Erythroblast (primary cell): ENCODE measurements at regions not wholly inside any gene's neighbourhood (a gene's known extent, or its start where the extent isn't known, plus 50 kb on each side); places are given as distances from the start of the nearest gene placed in this dataset.

Source experiments
- GATA1 ChIP-seq: IDR thresholded peaks from 2 replicates; pipeline ENCODE4 v1.6.1; 2011; ENCODE audit warnings: low read depth, mild to moderate bottlenecking, control low read depth, low read length, moderate library complexity
- POLR2A ChIP-seq: IDR thresholded peaks from 2 replicates; pipeline ENCODE4 v1.6.1; 2011; ENCODE audit warnings: mild to moderate bottlenecking, low read length

GRCh38 chr13:99836291-99836690 lies 135.3 kb downstream of the ZIC5 start:
- TF ChIP-seq POLR2A, result no peak
- no peak for TF ChIP-seq GATA1
